GM12878 (cell line): ENCODE measurements at regions not wholly inside any gene's neighbourhood (a gene's known extent, or its start where the extent isn't known, plus 50 kb on each side); places are given as distances from the start of the nearest gene placed in this dataset.

ENCODE experiments used
- CREB1 ChIP-seq: IDR thresholded peaks from 2 replicates; pipeline ENCODE4 v1.6.1; 2012; ENCODE audit warnings: low read depth, mild to moderate bottlenecking, inconsistent platforms
- FOXK2 ChIP-seq: fragments of 450-650 bp; IDR thresholded peaks from 2 replicates; pipeline ENCODE4 v1.6.1; 2017; ENCODE audit warnings: mild to moderate bottlenecking, moderate library complexity
- TF ChIP-seq, protein P1 (sequence below), 3 experiments: IDR thresholded peaks in 2 of 3; conservative IDR thresholded peaks in 1 of 3; 2 replicates each; pipeline ENCODE4 v1.5.1; 2011; ENCODE audit warnings: low read depth in 3 of 3, low read length in 3 of 3, mild to moderate bottlenecking in 3 of 3, control low read depth in 2 of 3, moderate library complexity in 2 of 3, inconsistent platforms in 1 of 3, mixed read lengths in 1 of 3; ENCODE audit not compliant: control insufficient read depth in 2 of 3, insufficient read depth in 1 of 3; ENCODE audit errors: extremely low read depth in 1 of 3

DNA sequence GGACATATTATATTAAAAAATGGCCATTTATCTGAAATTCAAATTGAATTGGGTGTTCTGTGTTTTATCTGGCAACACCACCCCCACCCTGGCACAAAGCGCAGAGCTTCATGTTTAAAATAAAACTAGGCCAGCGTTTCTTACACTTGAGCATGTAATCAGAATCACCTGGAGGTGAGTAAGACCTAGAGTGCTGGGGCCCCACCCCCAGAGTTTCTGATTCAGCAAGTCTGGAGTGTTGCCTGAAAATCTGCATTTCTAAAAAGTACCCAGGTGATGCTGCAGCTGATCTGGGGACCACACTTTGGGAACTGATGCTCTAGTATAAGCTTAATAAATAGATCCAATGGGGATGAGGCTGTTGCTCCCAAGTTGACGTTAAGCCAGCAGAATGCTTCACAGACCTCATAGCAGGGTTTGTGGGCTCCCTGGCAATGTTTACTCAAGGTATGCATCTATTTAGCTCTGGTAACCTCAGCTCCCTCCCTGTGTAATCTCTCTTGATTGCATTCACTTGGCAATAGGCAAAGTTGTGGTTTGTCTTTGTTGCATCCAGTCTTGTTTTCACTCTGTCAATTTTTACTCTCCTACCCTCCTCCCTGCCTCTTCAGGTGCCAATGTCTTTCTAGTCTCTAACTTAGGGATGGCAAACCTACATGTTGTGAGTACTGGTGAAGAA, 99.8 kb upstream of the TEX13D start:
- no peak for TF ChIP-seq FOXK2
- TF ChIP-seq, protein P1, sequence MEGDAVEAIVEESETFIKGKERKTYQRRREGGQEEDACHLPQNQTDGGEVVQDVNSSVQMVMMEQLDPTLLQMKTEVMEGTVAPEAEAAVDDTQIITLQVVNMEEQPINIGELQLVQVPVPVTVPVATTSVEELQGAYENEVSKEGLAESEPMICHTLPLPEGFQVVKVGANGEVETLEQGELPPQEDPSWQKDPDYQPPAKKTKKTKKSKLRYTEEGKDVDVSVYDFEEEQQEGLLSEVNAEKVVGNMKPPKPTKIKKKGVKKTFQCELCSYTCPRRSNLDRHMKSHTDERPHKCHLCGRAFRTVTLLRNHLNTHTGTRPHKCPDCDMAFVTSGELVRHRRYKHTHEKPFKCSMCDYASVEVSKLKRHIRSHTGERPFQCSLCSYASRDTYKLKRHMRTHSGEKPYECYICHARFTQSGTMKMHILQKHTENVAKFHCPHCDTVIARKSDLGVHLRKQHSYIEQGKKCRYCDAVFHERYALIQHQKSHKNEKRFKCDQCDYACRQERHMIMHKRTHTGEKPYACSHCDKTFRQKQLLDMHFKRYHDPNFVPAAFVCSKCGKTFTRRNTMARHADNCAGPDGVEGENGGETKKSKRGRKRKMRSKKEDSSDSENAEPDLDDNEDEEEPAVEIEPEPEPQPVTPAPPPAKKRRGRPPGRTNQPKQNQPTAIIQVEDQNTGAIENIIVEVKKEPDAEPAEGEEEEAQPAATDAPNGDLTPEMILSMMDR (IDR thresholded peaks at IDR 0.05 in 2 of 3, conservative IDR thresholded peaks at IDR 0.05 in 1 of 3; ENCODE audit: control insufficient read depth in 2 of 3, extremely low read depth in 1 of 3, insufficient read depth in 1 of 3, low read depth in 3 of 3, low read length in 3 of 3), result no peak
- no peak for TF ChIP-seq CREB1
